A673 (cell line): ENCODE measurements at regions not wholly inside any gene's neighbourhood (a gene's known extent, or its start where the extent isn't known, plus 50 kb on each side); places are given as distances from the start of the nearest gene placed in this dataset.

ENCODE experiments used
- CTCF ChIP-seq: fragments of 300-800, 200-600 bp; sonication (generic); conservative IDR thresholded peaks from 2 replicates; pipeline ENCODE4 v1.5.1; 2017; ENCODE audit warnings: low read depth, mild to moderate bottlenecking, antibody characterized with exemption, low read length, moderate library complexity, mixed read lengths
- EZH2 ChIP-seq: fragments of 200-600 bp; sonication (generic); IDR thresholded peaks from 2 replicates; pipeline ENCODE4 v1.6.1; 2017; ENCODE audit warnings: borderline replicate concordance, low read depth, mild to moderate bottlenecking, mixed read lengths, antibody characterized with exemption, low read length; ENCODE audit not compliant: poor library complexity, severe bottlenecking

- TF ChIP-seq CTCF (no peak), EZH2 (no peak)
Measured at GRCh38 chr3:67196677-67197076, 198.6 kb downstream of the KBTBD8 start.
